ENCODE measurements at regions not wholly inside any gene's neighbourhood (a gene's known extent, or its start where the extent isn't known, plus 50 kb on each side); places are given as distances from the start of the nearest gene placed in this dataset.
"Not testable (repeated sequence)": the region's sequence is repeated elsewhere in the genome, so short reads cannot be mapped to it uniquely, and the experiment has no call there.

- not testable (repeated sequence) for TF ChIP-seq POLR2AphosphoS5 (IDR thresholded peaks at IDR 0.05; ENCODE audit: low read depth, low read length); ZNF274 (IDR thresholded peaks at IDR 0.05; ENCODE audit: borderline replicate concordance, extremely low read depth, low read length)
Observed at GRCh38 chr2:195329784-195330183, 327.2 kb upstream of the SLC39A10 start.
